SH-SY5Y (cell line): ENCODE measurements at regions not wholly inside any gene's neighbourhood (a gene's known extent, or its start where the extent isn't known, plus 50 kb on each side); places are given as distances from the start of the nearest gene placed in this dataset.

Source experiments
- GATA2 ChIP-seq: IDR thresholded peaks from 2 replicates; pipeline ENCODE4 v1.6.1; 2011; ENCODE audit warnings: mild to moderate bottlenecking, low read depth, low read length
- GATA3 ChIP-seq: IDR thresholded peaks from 2 replicates; pipeline ENCODE4 v1.6.1; 2011; ENCODE audit warnings: low read depth, mild to moderate bottlenecking, low read length, moderate library complexity

- TF ChIP-seq GATA2: no peak
- no peak for TF ChIP-seq GATA3
Measured at GRCh38 chr2:120454654-120455385, 108.9 kb downstream of the INHBB start.

GRCh38 chr2:120455390-120455789, 109.5 kb downstream of the INHBB start:
- no peak for TF ChIP-seq GATA3
- TF ChIP-seq GATA2: no peak

GRCh38 chr2:120456867-120457266, 110.9 kb downstream of the INHBB start:
- TF ChIP-seq GATA3 (no peak), GATA2 (no peak)

GRCh38 chr2:120460511-120460910, 114.6 kb downstream of the INHBB start:
- TF ChIP-seq GATA3 (no peak), GATA2 (no peak)

GRCh38 chr2:120461092-120461491, 115.2 kb downstream of the INHBB start:
- TF ChIP-seq GATA2: no peak
- no peak for TF ChIP-seq GATA3

- TF ChIP-seq GATA3: no peak
- TF ChIP-seq GATA2: no peak
Measured at GRCh38 chr2:120461546-120462537, 115.9 kb downstream of the INHBB start.

GRCh38 chr2:120463527-120463926, 117.6 kb downstream of the INHBB start:
- TF ChIP-seq GATA3 (no peak), GATA2 (no peak)

GRCh38 chr2:120463996-120464395, 118.1 kb downstream of the INHBB start:
- TF ChIP-seq GATA3: no peak
- TF ChIP-seq GATA2: no peak

- no peak for TF ChIP-seq GATA3
- TF ChIP-seq GATA2: no peak
Measured at GRCh38 chr2:120464448-120464931, 118.6 kb downstream of the INHBB start.

- TF ChIP-seq GATA2: no peak
- no peak for TF ChIP-seq GATA3
Measured at GRCh38 chr2:120465012-120465700, 119.2 kb downstream of the INHBB start.

GRCh38 chr2:120465701-120465988, 119.7 kb downstream of the INHBB start:
- TF ChIP-seq GATA2: no peak
- no peak for TF ChIP-seq GATA3

GRCh38 chr2:120465989-120466703, 120.2 kb downstream of the INHBB start:
- TF ChIP-seq GATA3: no peak
- TF ChIP-seq GATA2: no peak

- no peak for TF ChIP-seq GATA2
- TF ChIP-seq GATA3: no peak
Measured at GRCh38 chr2:120466704-120467054, 120.7 kb downstream of the INHBB start.

- TF ChIP-seq GATA3 (no peak), GATA2 (no peak)
Measured at GRCh38 chr2:120468136-120468535, 122.2 kb downstream of the INHBB start.
